ENCODE measurements at regions not wholly inside any gene's neighbourhood (a gene's known extent, or its start where the extent isn't known, plus 50 kb on each side); places are given as distances from the start of the nearest gene placed in this dataset.
"Not testable (repeated sequence)": the region's sequence is repeated elsewhere in the genome, so short reads cannot be mapped to it uniquely, and the experiment has no call there.

- FAIRE-seq, result no peak
These were observed 971.4 kb downstream of the MCTP2 start for GRCh38 chr15:95202569-95203349.

DNA sequence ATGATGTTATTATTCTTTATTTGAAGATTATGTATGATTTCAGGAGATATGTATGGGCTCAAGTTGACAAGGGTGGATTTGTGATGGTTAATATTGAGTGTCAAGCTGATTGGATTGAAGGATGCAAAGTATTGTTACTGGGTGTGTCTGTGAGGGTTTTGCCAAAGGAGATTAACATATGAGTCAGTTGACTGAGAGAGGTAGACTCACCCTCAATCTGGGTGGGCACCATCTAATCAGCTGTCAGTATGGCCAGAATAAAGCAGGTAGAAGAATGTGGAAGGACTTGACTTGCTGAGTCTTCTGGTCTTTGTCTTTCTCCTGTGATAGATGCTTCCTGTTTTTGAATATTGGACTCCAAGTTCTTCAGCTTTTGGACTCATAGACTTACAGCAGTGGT is 973.7 kb downstream of the MCTP2 start:
- no peak for FAIRE-seq

GRCh38 chr15:95205830-95206229 is 974.5 kb downstream of the MCTP2 start:
- not testable (repeated sequence) for FAIRE-seq

DNA sequence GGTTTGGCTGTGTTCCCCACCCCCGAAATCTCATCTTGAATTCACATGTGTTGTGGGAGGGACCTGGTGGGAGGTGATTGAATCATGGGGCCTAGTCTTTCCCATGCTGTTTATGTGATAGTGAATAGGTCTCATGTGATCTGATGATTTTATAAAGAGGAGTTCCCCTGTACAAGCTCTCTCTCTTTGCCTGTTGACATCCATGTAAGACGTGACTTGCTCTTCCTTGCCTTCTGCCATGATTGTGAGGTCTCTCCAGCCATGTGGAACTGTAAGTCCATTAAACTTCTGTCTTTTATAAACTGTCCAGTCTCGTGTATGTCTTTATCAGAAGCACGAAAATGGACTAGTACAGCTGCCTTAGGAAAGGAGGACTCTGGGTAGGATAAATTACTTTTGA is 976.7 kb downstream of the MCTP2 start:
- FAIRE-seq, result no peak

DNA sequence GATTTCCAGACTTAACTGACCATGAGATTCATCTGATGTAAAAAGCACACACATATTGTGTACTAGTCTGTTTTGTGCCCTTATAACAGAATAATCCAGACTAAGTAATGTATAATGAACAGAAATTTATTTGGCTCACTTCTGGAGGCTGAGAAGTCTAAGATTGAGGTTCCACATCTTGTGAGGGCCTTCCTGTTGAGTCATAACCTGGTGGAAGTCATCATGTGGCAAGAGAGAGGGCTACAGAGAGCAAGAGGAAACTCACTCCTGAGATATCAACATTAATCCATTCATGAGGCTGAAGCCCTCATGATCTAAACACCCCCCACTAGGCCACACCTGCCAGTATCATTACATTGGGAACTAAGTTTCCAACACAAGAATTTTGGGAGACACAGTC is 977.6 kb downstream of the MCTP2 start:
- FAIRE-seq, result no peak

GRCh38 chr15:95210436-95210981 is 979.1 kb downstream of the MCTP2 start:
- no peak for FAIRE-seq

DNA sequence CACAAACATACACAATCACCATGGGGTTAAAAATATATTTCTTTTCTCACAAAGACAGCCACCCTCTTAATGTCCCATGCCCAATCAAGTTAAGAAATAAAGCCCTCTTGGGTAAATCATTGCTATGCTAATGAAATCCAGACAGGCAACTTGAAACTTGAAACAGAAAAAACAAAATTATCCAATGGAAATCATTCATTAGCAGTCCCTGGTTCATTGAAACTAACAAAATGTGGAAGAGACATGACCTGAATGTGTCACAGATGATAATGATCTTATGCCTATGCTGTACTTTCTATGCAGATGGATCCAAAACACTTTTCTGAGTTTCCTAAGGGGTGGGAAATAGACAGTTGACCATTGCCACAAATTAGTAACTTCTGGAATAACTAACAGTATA is 983.7 kb downstream of the MCTP2 start:
- FAIRE-seq, result no peak

DNA sequence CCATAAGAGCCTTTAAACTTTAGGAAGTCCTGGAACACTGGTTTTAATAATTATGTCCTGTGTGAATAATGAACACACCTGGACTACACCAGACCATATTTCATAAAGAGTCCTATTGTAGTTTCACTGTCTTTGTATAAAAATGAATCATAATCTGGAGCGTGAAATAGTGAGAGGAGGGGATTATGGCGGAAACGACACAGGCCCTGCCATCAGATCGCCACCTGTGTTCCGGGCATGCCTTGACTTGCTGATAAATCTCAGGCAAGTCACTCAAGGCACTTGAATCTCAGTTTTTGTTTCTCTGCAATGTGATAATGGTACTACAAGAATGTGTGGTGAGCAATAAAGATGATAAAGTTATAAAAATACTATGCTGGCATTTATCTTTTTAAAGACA is 995.5 kb downstream of the MCTP2 start:
- FAIRE-seq, result no peak

DNA sequence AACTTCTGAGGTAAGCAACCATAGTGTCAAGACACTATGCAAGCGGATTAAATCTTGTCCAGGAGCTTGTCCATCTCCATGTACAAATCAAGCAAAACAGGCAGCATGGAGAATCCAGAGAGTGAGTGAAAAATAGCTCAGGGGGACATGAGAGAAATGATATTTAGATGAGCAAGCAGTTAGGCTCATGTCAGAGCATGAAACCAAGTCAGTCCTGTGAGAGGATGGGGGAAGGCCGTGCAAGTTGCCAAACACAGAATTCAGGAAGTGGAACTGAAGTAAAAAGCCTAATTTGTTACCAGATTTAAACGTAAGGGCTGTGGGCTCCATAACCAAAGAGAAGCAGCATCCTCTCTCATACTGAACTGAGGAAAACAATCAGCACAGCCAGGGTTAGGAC is 995.9 kb downstream of the MCTP2 start:
- no peak for FAIRE-seq

DNA sequence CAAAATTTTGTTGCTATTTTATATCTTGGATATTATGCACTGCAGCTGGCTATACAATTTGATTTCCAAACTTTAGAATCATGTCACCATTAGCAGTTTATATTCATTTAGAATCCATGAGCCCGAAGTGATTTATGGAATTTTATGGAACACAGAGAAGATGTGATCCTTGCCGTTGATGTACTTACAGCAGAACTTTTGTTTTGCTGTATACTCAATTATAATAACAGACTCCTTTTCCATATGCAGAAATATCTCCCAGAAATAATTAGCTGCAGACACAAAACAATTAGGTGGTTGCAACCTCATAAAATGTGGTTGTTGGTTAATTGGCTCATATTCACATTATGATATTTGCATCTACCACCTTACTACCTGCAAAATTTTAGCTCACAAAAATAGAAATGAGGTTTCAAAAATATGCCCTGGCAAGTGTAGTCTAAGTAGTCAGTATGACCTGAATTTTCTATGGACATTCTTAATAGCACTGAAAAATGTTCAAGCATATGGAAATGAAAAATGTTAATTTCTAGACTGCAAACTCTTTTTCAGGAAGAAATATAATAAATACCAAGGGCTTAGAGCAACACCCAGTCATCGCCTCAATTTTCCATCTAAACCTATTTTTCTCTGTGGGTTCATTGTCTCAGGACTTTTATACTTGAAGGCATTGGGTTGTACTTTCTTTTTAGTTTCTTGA is 997.6 kb downstream of the MCTP2 start:
- no peak for FAIRE-seq

GRCh38 chr15:95235033-95235432 is 1003.7 kb downstream of the MCTP2 start:
- no peak for FAIRE-seq

DNA sequence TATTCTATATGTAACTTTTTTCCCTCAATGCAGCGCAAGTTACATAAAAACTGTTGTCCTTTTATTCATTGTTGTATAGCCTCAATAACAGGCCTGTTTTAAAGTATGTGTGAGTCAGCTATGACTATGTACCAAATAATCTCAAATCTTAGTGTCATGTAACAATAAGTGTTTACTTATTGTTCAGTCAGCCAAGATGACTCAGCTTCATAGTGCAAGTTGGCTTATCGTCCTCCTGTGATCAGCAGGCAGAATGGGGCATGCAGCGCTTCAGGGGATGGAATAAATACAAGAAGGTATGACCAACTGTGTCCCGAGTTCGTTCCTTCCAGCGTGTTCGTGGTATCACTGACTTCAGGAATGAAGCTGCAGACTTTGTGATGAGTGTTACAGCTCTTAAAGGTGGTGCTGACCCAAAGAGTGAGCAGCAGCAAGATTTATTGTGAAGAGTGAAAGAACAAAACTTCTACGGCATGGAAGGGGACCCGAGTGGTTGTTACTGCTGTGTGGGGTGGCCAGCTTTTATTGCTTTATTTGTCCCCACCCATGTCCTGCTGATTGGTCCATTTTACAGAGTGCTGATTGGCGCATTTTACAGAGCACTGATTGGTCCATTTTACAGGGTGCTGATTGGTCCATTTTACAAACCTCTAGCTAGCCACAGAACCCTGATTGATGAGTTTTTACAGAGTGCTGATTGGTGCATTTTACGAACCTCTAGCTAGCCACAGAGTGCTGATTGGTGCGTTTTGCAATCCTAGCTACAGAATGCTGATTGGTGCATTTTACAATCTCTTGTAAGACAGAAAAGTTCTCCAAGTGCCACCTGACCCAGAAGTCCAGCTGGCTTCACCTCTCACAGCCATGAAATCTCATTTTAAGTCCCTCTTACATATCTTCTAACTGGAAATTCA is 1016.0 kb downstream of the MCTP2 start:
- FAIRE-seq, result no peak

- no peak for FAIRE-seq
These were observed 1018.2 kb downstream of the MCTP2 start for GRCh38 chr15:95249524-95249923.

DNA sequence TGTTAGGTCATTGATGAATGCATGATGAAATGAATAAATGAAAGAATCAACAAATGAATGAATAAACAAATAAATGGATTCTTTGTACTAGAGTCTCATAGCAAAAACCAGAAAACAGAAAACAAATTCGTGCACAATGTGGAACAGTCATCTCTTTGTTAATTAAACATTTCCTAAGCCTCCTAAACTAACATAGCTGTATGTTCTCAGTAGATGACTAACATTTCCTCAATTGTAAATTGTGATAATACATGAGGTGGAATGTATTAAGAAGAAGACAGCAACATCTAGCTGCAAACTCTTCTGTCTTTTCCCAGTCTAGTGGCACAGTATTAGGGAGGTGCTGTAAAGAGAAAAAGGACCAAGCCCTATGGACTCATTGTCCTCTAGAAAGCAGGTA is 1021.0 kb downstream of the MCTP2 start:
- no peak for FAIRE-seq

- no peak for FAIRE-seq
These were observed 1022.9 kb downstream of the MCTP2 start for GRCh38 chr15:95254263-95254662.

GRCh38 chr15:95259513-95259912 is 1028.2 kb downstream of the MCTP2 start:
- peak; percentile 88 for FAIRE-seq

- peak; percentile 28 for FAIRE-seq
These were observed 1028.6 kb downstream of the MCTP2 start for GRCh38 chr15:95259965-95260364.

DNA sequence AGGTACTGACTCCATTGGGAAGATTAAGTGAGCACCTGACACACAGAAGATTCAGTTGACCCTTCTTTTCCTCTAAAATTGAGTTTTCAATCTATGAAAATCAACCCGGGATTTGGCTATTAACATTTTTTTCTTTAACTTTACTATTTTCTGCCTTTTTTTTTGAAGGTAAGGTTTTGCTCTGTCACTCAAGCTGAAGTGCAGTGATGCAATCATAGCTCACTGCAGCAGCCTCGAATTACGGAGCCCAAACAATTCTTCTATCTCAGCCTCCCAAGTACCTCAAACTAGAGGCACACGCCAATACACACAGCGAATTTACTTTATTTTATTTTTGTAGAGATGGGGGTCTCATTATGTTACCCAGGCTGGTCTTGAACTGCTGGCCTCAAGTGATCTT is 1029.5 kb downstream of the MCTP2 start:
- FAIRE-seq, result no peak

- peak; percentile 3 for FAIRE-seq
These were observed 1030.2 kb downstream of the MCTP2 start for GRCh38 chr15:95261546-95261945.

DNA sequence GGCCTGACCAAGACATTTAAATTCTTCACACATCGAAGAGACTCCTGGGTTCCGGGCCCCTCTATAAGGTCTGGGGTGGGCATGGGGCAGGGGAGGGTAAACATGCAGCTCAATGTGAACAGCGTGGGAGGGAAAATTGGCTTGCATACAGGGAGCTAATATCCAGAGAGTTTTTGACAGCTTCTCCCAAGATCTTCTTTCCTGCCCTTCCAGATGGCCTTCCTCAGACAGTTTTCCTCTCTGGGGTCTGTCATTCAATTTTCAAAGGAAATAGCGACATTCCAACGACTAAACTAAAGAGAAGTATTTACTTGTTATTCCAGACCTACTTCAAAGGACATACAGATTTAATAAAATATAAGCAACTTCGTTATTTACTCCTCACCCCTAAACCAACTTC is 1030.6 kb downstream of the MCTP2 start:
- peak; percentile 73 for FAIRE-seq

GRCh38 chr15:95262866-95263564 is 1031.7 kb downstream of the MCTP2 start:
- FAIRE-seq, result peak; percentile 84

DNA sequence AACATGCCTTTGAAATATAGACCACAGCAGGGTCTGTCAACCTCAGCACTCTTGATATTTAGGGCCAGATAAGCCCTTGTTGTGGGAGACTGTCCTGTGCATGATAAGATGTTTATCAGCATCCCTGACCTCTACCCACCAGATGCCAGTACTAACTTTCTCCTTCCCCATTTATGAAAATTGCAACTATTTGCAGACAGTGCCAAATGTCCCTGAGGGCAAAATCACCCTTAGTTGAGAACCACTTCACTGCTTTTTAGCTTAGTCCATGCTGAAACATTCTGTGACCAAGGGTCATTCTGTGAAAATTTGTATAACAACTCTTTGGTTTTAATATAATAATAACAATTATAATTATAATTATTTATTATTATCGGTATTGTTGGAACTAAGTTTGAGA is 1032.4 kb downstream of the MCTP2 start:
- no peak for FAIRE-seq
